HCT116 (cell line): ENCODE measurements at regions not wholly inside any gene's neighbourhood (a gene's known extent, or its start where the extent isn't known, plus 50 kb on each side); places are given as distances from the start of the nearest gene placed in this dataset.

ENCODE experiments used
- ATAC-seq: fragments of 200-7000 bp; cut with Tn5 transposase; 2 replicates; pipeline ENCODE4 v1.9.1; 2020; ENCODE audit warnings: mild to moderate bottlenecking, moderate library complexity
- BruUV-seq: library from RNA; stranded (reverse); fragments of 400-500 nt; replicated peaks from 2 replicates; lab custom pipeline; 2021; lab: Mats Ljungman, UMichigan
- CTCF ChIA-PET: fragments of 300-600 bp; sonication (Branson Sonifier 250); formaldehyde crosslinking; loops from one replicate; lab custom pipeline; 2021; ENCODE audit warnings: antibody characterized with exemption; lab: Charles Lee
- POLR2A ChIA-PET: fragments of 300-600, 350-600 bp; sonication (Branson Sonifier 250); formaldehyde crosslinking; loops from one replicate; lab custom pipeline; 2021; ENCODE audit warnings: antibody characterized with exemption; lab: Charles Lee
- RAD21 ChIA-PET, 2 experiments: fragments of 300-600 bp; sonication (Branson Sonifier 250); formaldehyde crosslinking; loops; one replicate each; lab custom pipeline; 2023; ENCODE audit warnings: low total read pairs in 2 of 2; ENCODE audit not compliant: uncharacterized antibody in 2 of 2, unreplicated experiment in 2 of 2, low non-redundant PET in 1 of 2; lab: Charles Lee
- DNase-seq: peaks from one replicate; pipeline ENCODE4 v3.0.0-alpha.2; 2010; ENCODE audit warnings: low read depth, low spot score
- H2AFZ ChIP-seq: fragments of 200-600 bp; shearing (Covaris generic), sonication (generic); 2 replicates; pipeline ENCODE4 v1.6.1; 2017; ENCODE audit warnings: low read depth, mixed run types, mixed read lengths, antibody characterized with exemption, low read length; ENCODE audit not compliant: poor library complexity, severe bottlenecking
- H3K27ac ChIP-seq: 2 replicates; pipeline ENCODE4 v1.5.1; 2012; ENCODE audit warnings: low read depth, low read length
- H3K27me3 ChIP-seq: fragments of 200-600 bp; sonication (generic); 2 replicates; pipeline ENCODE4 v1.6.1; 2016; ENCODE audit warnings: mixed run types, low read length, mixed read lengths; ENCODE audit not compliant: insufficient read depth
- H3K36me3 ChIP-seq, 2 experiments: fragments of 200-500 bp in 1 of 2; fragments of 200-600 bp in 1 of 2; sonication (Bioruptor generic) in 1 of 2; sonication (generic) in 1 of 2; 2 replicates each; pipeline versions ENCODE4 v1.5.1 to v1.6.1; 2014 to 2016; ENCODE audit warnings: low read length in 2 of 2, inconsistent platforms in 1 of 2, mixed read lengths in 1 of 2, mixed run types in 1 of 2; ENCODE audit not compliant: insufficient read depth in 2 of 2, control insufficient read depth in 1 of 2
- H3K4me1 ChIP-seq, 2 experiments: fragments of 200-600 bp in 1 of 2; sonication (generic) in 1 of 2; 2 replicates each; pipeline versions ENCODE4 v1.5.1 to v1.6.1; 2012 to 2017; ENCODE audit warnings: low read length in 2 of 2, inconsistent platforms in 1 of 2, mild to moderate bottlenecking in 1 of 2, mixed read lengths in 1 of 2, mixed run types in 1 of 2, moderate library complexity in 1 of 2; ENCODE audit not compliant: insufficient read depth in 2 of 2, control insufficient read depth in 1 of 2
- H3K4me2 ChIP-seq: fragments of 200-600 bp; sonication (generic); 2 replicates; pipeline ENCODE4 v1.6.1; 2017; ENCODE audit warnings: mixed run types, low read length, mixed read lengths
- H3K4me3 ChIP-seq, 2 experiments: fragments of 200-600 bp in 1 of 2; sonication (generic) in 1 of 2; replicated peaks in 1 of 2; 2 replicates each; pipeline ENCODE4 v1.5.1; 2011 to 2016; ENCODE audit warnings: low read length in 2 of 2, control low read depth in 1 of 2, low read depth in 1 of 2, mild to moderate bottlenecking in 1 of 2, mixed read lengths in 1 of 2, mixed run types in 1 of 2
- H3K79me2 ChIP-seq: fragments of 200-600 bp; sonication (generic); 2 replicates; pipeline ENCODE4 v1.6.1; 2017; ENCODE audit warnings: mild to moderate bottlenecking, mixed run types, low read length, moderate library complexity, mixed read lengths; ENCODE audit not compliant: insufficient read depth
- H3K9ac ChIP-seq: fragments of 200-600 bp; sonication (generic); 2 replicates; pipeline ENCODE4 v1.6.1; 2016; ENCODE audit warnings: low read length, mixed read lengths
- H3K9me2 ChIP-seq: fragments of 200-600 bp; sonication (generic), shearing (Covaris generic); 2 replicates; pipeline ENCODE4 v1.6.1; 2017; ENCODE audit warnings: mixed run types, mild to moderate bottlenecking, moderate library complexity; ENCODE audit not compliant: insufficient read depth
- H3K9me3 ChIP-seq, 2 experiments: fragments of 200-500 bp in 1 of 2; fragments of 200-600 bp in 1 of 2; sonication (Bioruptor generic) in 1 of 2; sonication (generic) in 1 of 2; 2 replicates each; pipeline ENCODE4 v1.6.1; 2014 to 2017; ENCODE audit warnings: low read length in 2 of 2, mixed read lengths in 2 of 2, inconsistent platforms in 1 of 2, low read depth in 1 of 2, mild to moderate bottlenecking in 1 of 2, mixed run types in 1 of 2, moderate library complexity in 1 of 2; ENCODE audit not compliant: control insufficient read depth in 1 of 2, insufficient read depth in 1 of 2
- H4K20me1 ChIP-seq: fragments of 200-600 bp; sonication (generic), shearing (Covaris generic); 2 replicates; pipeline ENCODE4 v1.6.1; 2017; ENCODE audit warnings: mixed run types, mild to moderate bottlenecking, moderate library complexity; ENCODE audit not compliant: insufficient read depth
- ELF1 ChIP-seq: IDR thresholded peaks from 2 replicates; pipeline ENCODE4 v1.6.1; 2012; ENCODE audit warnings: low read depth, borderline replicate concordance
- JUND ChIP-seq: IDR thresholded peaks from 2 replicates; pipeline ENCODE4 v1.6.1; 2012
- POLR2A ChIP-seq: IDR thresholded peaks from 2 replicates; pipeline ENCODE4 v1.7.0; 2011; ENCODE audit warnings: borderline replicate concordance; ENCODE audit not compliant: insufficient read depth, insufficient read length; ENCODE audit errors: extremely low read depth
- POLR2AphosphoS5 ChIP-seq: IDR thresholded peaks from 2 replicates; pipeline ENCODE4 v1.6.1; 2011; ENCODE audit warnings: mild to moderate bottlenecking, low read depth, low read length, moderate library complexity
- SIN3A ChIP-seq: IDR thresholded peaks from 2 replicates; pipeline ENCODE4 v1.6.1; 2012; ENCODE audit warnings: low read depth
- SP1 ChIP-seq: IDR thresholded peaks from 2 replicates; pipeline ENCODE4 v1.6.1; 2012; ENCODE audit warnings: low read depth
- TCF7L2 ChIP-seq: IDR thresholded peaks from 2 replicates; pipeline ENCODE4 v1.7.0; 2011; ENCODE audit warnings: borderline replicate concordance, inconsistent platforms; ENCODE audit not compliant: insufficient read depth, insufficient read length; ENCODE audit errors: extremely low read depth
- YY1 ChIP-seq: IDR thresholded peaks from 2 replicates; pipeline ENCODE4 v1.6.1; 2011; ENCODE audit warnings: low read length, low read depth, moderate library complexity, mild to moderate bottlenecking; ENCODE audit not compliant: insufficient replicate concordance; ENCODE audit errors: extremely low read depth
- ZFX ChIP-seq: fragments of 450-650 bp; IDR thresholded peaks from 2 replicates; pipeline ENCODE4 v1.6.1; 2017
- ZNF274 ChIP-seq: fragments of 200-500 bp; sonication (Bioruptor generic); IDR thresholded peaks from 2 replicates; pipeline ENCODE4 v1.6.1; 2014; ENCODE audit warnings: mild to moderate bottlenecking, low read depth, low read length, inconsistent platforms
- intact Hi-C: fragments of 100-400 bp; cut with micrococcal nuclease; formaldehyde crosslinking; loops from 2 replicates; pipeline ENCODE4 v1.10.0; 2022
- TF ChIP-seq, protein P1 (sequence below), 3 experiments: fragments of 200-600 bp in 1 of 3; sonication (generic) in 1 of 3; IDR thresholded peaks in 2 of 3; conservative IDR thresholded peaks in 1 of 3; 2 replicates each; pipeline ENCODE4 v1.5.1; 2012 to 2017; ENCODE audit warnings: low read depth in 2 of 3, low read length in 2 of 3, antibody characterized with exemption in 1 of 3, borderline replicate concordance in 1 of 3, control low read depth in 1 of 3, mild to moderate bottlenecking in 1 of 3, mixed read lengths in 1 of 3, mixed run types in 1 of 3, moderate library complexity in 1 of 3; ENCODE audit not compliant: insufficient read depth in 1 of 3
- TF ChIP-seq, protein P2 (sequence below): IDR thresholded peaks from 2 replicates; pipeline ENCODE4 v1.6.1; 2011; ENCODE audit warnings: mild to moderate bottlenecking, low read length, moderate library complexity; ENCODE audit not compliant: insufficient replicate concordance; ENCODE audit errors: extremely low read depth
- TF ChIP-seq, protein P3 (sequence below): IDR thresholded peaks from 2 replicates; pipeline ENCODE4 v1.6.1; 2012
- TF ChIP-seq, protein P4 (sequence below): IDR thresholded peaks from 2 replicates; pipeline ENCODE4 v1.6.1; 2012

DNA sequence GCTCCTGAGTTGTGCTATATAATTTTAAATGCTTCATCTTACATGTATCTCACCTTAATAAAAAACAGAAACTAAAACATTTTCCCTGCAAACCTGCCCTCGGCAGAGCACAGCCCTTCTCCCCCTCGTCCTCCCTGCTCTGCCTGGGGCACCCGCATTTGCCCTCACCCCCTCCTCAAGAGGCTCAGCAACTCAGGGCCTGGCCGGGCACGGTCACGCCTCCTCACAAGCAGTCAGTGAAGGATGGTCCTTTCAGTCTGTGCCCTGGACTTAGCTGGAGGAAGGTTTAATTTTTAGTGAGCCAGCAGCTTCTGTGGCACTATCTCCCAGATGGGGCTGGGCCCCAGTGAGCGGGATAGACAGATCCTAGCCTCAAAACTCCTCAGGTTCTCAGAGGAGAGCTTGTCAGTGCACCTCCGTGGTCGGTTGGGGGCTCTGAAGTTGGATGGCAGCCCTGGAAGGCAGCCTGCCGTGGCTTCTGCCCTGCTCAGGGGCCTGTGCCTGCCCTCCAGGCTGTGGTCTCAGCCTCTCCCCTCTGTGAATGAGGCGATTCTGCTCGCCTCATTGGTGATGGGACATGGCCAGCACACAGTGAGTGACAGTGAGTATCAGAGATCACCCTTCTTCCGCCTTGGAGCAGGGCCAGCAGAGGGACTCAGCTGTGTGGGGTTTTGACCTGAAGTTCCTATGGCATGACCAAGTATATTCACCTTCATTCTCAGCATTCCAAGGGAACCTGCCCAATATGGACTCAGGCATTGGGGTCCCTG lies 56.3 kb upstream of the AFF3 start:
- Histone ChIP-seq H3K9ac (no peak overlapping the region), H3K4me1 (no peaks in the 10 kb centered on the region; a peak in 1 of 4 replicates), H3K4me2 (no peak overlapping the region), H3K4me3 (no peak overlapping the region), H3K9me2 (no peaks in the 10 kb centered on the region), H3K27ac (no peak overlapping the region), H4K20me1 (no peaks in the 10 kb centered on the region), H3K9me3 (no peaks in the 10 kb centered on the region), H3K36me3 (no peaks in the 10 kb centered on the region), H2AFZ (no peak overlapping the region), H3K27me3 (no peaks in the 10 kb centered on the region), H3K79me2 (no peaks in the 10 kb centered on the region)
- no TSS peak for BruUV-seq
- intact Hi-C loops = no loop called here
- ATAC-seq = no peak; the same call in 1 of the 2 replicates
- RAD21 ChIA-PET = no interaction called here
- CTCF ChIA-PET = no interaction called here
- no peak for DNase-seq
- POLR2A ChIA-PET = no interaction called here
- TF ChIP-seq ZNF274 (no peak), POLR2AphosphoS5 (no peak), POLR2A (no peak), SP1 (no peak), TCF7L2 (no peak)
- TF ChIP-seq, protein P1, sequence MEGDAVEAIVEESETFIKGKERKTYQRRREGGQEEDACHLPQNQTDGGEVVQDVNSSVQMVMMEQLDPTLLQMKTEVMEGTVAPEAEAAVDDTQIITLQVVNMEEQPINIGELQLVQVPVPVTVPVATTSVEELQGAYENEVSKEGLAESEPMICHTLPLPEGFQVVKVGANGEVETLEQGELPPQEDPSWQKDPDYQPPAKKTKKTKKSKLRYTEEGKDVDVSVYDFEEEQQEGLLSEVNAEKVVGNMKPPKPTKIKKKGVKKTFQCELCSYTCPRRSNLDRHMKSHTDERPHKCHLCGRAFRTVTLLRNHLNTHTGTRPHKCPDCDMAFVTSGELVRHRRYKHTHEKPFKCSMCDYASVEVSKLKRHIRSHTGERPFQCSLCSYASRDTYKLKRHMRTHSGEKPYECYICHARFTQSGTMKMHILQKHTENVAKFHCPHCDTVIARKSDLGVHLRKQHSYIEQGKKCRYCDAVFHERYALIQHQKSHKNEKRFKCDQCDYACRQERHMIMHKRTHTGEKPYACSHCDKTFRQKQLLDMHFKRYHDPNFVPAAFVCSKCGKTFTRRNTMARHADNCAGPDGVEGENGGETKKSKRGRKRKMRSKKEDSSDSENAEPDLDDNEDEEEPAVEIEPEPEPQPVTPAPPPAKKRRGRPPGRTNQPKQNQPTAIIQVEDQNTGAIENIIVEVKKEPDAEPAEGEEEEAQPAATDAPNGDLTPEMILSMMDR (IDR thresholded peaks at IDR 0.05 in 2 of 3, conservative IDR thresholded peaks at IDR 0.05 in 1 of 3; ENCODE audit: borderline replicate concordance in 1 of 3, insufficient read depth in 1 of 3, low read depth in 2 of 3, low read length in 2 of 3) = no peak

DNA sequence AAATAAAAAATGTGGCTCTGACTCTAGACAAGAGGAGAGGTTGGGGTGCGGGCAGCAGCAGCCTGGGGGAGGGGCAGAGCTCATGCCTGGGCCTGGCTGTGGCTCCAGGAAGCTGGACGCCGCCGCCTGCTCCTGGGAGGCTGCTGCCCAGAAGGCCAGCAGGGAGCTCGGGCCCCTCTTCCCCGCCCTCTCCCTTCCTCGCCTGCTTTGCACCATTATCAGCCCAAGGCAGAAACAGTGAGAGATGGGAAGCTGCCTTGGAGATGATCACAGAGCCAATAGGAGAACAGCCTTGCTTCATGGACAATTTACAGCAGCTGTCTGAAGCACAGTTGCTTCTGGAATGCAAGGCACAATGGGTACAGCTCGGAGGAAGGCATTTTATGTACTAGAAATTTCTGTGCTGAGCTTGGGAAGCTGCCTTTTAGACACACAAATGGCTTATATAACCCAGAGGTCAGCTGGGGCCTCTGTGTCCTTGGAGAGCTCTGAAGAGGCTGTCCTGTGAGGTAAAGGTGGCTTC lies 55.3 kb upstream of the AFF3 start:
- Histone ChIP-seq H3K79me2 (no peaks in the 10 kb centered on the region), H3K27ac (no peak overlapping the region), H3K4me3 (no peak overlapping the region), H4K20me1 (no peaks in the 10 kb centered on the region), H3K36me3 (no peaks in the 10 kb centered on the region), H3K9me3 (no peaks in the 10 kb centered on the region), H3K9me2 (no peaks in the 10 kb centered on the region), H3K27me3 (no peaks in the 10 kb centered on the region), H2AFZ (no peak overlapping the region), H3K9ac (no peak overlapping the region), H3K4me2 (no peak overlapping the region), H3K4me1 (no peaks in the 10 kb centered on the region; a peak in 2 of 4 replicates)
- POLR2A ChIA-PET = no interaction called here
- ATAC-seq = no peak
- DNase-seq = no peak
- BruUV-seq = no TSS peak
- CTCF ChIA-PET = no interaction called here
- RAD21 ChIA-PET = no interaction called here
- intact Hi-C loops = no loop called here
- TF ChIP-seq JUND (no peak), TCF7L2 (no peak), SP1 (no peak), YY1 (no peak), POLR2AphosphoS5 (no peak), ZFX (no peak), SIN3A (no peak), ELF1 (no peak), POLR2A (no peak)
- TF ChIP-seq, protein P2, sequence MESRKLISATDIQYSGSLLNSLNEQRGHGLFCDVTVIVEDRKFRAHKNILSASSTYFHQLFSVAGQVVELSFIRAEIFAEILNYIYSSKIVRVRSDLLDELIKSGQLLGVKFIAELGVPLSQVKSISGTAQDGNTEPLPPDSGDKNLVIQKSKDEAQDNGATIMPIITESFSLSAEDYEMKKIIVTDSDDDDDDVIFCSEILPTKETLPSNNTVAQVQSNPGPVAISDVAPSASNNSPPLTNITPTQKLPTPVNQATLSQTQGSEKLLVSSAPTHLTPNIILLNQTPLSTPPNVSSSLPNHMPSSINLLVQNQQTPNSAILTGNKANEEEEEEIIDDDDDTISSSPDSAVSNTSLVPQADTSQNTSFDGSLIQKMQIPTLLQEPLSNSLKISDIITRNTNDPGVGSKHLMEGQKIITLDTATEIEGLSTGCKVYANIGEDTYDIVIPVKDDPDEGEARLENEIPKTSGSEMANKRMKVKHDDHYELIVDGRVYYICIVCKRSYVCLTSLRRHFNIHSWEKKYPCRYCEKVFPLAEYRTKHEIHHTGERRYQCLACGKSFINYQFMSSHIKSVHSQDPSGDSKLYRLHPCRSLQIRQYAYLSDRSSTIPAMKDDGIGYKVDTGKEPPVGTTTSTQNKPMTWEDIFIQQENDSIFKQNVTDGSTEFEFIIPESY = no peak
- TF ChIP-seq, protein P3, sequence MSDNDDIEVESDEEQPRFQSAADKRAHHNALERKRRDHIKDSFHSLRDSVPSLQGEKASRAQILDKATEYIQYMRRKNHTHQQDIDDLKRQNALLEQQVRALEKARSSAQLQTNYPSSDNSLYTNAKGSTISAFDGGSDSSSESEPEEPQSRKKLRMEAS = no peak
- TF ChIP-seq, protein P4, sequence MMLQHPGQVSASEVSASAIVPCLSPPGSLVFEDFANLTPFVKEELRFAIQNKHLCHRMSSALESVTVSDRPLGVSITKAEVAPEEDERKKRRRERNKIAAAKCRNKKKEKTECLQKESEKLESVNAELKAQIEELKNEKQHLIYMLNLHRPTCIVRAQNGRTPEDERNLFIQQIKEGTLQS = no peak
